PC-3 (cell line): ENCODE measurements at regions not wholly inside any gene's neighbourhood (a gene's known extent, or its start where the extent isn't known, plus 50 kb on each side); places are given as distances from the start of the nearest gene placed in this dataset.

ENCODE experiments used
- CTCF ChIP-seq: fragments of 300-600 bp; sonication (generic); conservative IDR thresholded peaks from 2 replicates; pipeline ENCODE4 v1.5.1; 2017; ENCODE audit warnings: antibody characterized with exemption, low read depth, mild to moderate bottlenecking, low read length
- EZH2 ChIP-seq: fragments of 300-600 bp; sonication (generic); IDR thresholded peaks from one replicate; pipeline ENCODE4 v1.6.1; 2017; ENCODE audit warnings: antibody characterized with exemption, mild to moderate bottlenecking, low read length; ENCODE audit not compliant: unreplicated experiment
- EZH2phosphoT487 ChIP-seq: fragments of 300-600 bp; sonication (generic); IDR thresholded peaks from 2 replicates; pipeline ENCODE4 v1.6.1; 2018; ENCODE audit warnings: mild to moderate bottlenecking, antibody characterized with exemption, low read length, borderline replicate concordance

GRCh38 chr20:7193681-7194080 lies 426.2 kb downstream of the BMP2 start:
- no peak for TF ChIP-seq CTCF
- TF ChIP-seq EZH2phosphoT487: no peak
- TF ChIP-seq EZH2: no peak
